Stimulated activated CD4-positive, alpha-beta T cell treated with anti-CD3 and anti-CD28 coated beads, Interleukin-12 subunit alpha, Interleukin-12 subunit beta, amount 100 ng/mL, for 48 hours (primary cell): ENCODE measurements at regions not wholly inside any gene's neighbourhood (a gene's known extent, or its start where the extent isn't known, plus 50 kb on each side); places are given as distances from the start of the nearest gene placed in this dataset.
A peak's percentile ranks its signal among the peaks of the same experiment; 100 is the strongest.
"Not testable (repeated sequence)": the region's sequence is repeated elsewhere in the genome, so short reads cannot be mapped to it uniquely, and the experiment has no call there.

Experiments
- DNase-seq, 3 donors: peaks; one replicate each; pipeline ENCODE4 v3.0.0-alpha.2; 2020; ENCODE audit warnings: low read depth in 2 of 3, low spot score in 1 of 3

DNA sequence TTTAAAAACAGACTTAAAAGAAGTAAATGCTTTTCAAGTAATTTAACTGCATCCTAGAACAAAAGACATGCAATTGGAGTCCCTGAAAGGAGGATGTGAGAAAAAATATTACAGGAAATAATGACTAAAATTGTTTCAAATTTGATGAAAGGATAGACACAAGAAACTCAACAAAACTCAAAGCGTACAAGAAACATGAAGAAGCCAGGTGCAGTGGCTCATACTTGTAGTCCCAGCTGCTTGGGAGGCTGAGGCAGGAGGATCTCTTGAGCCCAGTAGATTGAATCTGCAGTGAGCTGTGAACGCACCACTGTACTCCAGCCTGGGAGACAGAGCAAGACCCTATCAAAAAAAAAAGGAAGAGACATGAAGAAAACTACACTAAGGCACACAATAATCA lies 118.1 kb upstream of the SLC39A10 start:
- DNase-seq = no peak

DNA sequence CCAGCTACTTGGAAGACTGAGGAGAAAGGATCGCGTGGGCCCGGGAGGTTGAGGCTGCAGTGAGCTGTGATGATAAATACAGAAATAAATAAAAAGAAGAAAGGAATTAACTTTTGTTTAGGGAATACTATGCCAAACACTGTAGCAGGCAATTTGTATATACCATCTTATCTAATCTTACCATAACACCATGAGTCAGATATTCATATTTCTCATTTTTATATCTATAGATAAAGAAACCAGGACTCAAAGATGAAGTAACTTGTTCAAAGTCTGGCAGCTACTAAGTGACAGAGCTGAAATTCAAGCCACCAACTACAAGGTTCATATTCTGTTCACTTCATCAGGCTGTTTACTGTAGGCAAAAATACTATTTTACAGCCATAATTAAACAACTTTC lies 119.2 kb upstream of the SLC39A10 start:
- DNase-seq = no peak

DNA sequence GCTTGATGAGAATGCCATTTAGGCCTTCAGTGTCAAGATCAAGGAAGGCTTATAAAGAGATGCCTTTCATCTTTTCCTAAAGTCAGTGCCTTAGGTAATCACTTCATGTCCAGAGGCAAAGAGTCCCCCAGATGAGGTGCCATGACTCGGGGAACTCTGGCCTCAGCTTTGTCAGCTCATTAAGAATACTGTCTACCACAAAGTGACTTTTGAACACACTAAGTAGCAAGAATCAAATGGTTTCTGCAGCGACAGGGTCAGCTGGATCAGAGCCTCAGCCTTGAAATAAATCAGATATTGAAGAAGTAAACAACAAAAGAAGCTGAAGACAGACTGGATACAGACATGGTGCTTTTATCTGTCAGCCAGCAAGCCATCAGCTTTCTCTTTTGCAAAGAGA lies 120.1 kb upstream of the SLC39A10 start:
- no peak for DNase-seq

DNA sequence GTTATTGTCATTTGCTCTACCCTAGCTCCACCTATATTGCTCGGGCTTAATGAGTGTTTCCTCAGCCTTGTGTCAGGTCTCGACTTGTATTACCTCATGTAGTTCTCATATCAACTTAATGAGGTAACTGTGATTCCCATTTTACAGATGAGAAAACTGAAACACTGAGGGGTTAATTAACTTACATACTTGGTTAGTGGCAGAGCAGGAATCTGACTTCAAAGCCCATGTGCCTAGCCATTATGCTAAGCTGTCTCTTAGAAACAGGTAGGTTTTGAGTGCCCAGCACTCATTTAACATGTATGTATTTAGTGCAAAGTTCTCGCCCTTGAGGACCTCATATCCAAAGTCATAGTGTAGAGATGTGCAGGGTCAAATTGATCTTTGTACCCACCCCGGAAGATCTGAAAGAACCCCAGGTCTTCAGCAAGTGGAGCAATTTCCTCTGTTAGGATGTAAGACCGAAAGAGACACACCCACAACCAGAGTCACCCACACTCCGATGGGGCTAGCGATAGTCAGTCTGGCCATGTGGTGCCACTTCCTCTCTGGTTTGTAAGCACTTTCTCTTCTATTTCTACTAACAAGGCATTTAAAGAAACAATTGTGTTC lies 121.0 kb upstream of the SLC39A10 start:
- DNase-seq = peak; percentile 54 to 68 (median 61)

DNA sequence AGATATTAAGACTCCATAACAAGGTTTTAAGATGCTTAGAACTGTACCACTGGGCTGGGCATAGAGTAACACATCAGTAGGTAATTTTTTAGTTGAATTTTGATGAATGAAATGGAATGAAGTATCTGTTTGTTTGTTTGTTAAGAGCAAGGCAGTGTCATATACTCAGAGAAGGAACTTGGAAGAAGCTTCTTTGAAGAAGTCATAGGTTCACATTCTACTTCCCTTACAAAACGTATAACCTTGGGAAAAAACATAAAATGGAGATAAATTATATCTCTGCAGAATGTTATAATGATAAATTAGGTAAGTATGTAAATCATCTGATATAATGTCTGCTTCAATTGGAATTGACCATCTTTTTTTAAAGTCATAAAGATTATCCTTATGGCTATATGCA lies 122.1 kb upstream of the SLC39A10 start:
- no peak for DNase-seq

- DNase-seq = peak; percentile 64 to 70 (median 65)
Measured at GRCh38 chr2:195533771-195534642, 123.0 kb upstream of the SLC39A10 start.

DNA sequence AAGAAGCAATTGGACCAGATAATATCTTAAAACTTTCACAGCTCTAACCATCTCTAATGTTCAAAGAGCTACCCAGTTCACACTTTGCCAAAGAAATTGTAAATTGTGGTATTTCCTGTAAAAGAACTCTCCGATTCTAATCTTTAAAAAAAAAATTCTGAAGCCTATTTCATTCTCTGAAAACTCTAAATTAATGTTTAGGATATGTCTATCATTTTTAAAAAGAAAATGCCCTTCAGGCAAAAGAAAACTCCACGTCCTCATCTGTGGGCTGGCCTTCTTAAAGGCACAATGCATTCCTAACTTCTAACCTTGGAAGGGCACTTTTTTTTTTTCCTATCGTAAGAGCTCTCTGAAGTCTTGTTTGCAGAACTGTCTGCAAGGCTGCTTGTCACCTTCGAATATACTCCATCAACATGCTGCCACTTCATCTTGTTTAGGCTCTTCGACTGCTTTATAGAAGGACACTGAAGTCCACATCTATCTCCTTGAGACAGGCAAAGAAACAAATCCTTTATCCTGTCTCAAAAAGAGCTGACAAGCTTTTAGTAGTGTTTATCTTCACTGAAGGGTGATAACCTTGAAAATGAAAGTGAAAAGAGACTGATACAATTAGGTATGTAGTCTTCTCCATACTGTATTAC lies 124.3 kb upstream of the SLC39A10 start:
- DNase-seq = no peak

DNA sequence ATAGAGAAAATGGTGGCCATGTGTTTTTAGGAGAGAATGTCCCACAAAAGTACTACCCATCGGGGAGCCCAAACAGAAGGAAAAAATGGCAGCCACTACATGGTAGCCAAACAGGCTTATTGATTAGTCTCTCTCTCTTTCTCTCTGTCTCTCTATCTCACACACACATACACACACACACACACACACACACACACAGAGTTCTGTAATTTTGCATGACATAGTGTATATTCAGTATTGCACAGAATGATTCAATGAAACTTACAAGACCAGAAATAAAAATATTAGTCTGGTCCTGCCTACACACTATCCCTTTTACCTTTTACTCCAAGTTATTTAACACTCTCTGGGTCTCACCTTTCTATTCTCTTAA lies 124.8 kb upstream of the SLC39A10 start:
- DNase-seq = no peak

DNA sequence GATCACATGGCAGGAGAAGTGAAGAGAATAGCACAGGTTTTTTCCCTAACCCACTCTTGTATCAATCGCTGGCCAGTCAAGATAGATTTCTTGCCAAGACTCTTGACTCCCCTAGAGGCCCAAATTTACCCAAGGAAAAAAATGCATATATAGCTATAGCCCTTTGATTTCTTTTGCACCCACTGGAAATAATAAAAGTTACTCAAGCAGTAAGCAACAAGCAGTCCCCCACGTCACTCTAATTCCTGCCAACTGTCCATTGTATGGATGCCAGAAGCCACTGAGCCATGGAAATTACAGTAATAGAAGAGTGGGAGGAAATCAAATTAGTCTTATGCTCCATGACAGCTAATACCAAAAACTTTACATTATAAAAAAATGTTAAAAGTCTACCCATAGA lies 125.3 kb upstream of the SLC39A10 start:
- DNase-seq = no peak

DNA sequence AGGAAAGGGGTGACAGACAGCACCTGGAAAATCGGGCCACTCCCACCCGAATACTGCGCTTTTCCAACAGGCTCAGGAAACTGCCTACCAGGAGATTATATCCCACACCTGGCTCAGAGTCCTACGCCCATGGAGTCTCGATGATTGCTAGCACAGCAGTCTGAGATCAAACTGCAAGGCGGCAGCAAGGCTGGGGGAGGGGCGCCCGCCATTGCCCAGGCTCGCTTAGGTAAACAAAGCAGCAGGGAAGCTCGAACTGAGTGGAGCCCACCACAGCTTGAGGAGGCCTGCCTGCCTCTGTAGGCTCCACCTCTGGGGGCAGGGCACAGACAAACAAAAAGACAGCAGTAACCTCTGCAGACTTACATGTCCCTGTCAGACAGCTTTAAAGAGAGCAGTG lies 133.8 kb upstream of the SLC39A10 start:
- DNase-seq = not testable (repeated sequence)

DNA sequence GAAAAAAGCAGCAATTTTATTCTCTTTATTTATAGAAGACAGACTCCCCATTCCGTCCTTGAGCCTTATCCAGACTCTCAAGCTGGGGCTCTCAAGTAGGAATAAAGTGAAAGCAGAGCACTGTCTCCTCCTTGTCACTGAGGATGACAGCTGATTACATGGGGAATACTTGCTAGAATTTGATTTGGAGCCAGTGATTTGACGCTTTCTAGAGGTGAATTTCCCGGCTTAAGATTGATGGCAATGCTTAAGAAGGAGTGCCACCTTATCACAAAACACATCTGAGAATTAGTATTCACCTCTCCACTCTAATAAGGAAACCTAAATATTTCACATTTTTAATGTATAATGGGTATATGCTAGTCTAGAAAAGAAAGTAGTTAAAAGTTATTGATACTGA lies 135.4 kb upstream of the SLC39A10 start:
- DNase-seq = no peak

DNA sequence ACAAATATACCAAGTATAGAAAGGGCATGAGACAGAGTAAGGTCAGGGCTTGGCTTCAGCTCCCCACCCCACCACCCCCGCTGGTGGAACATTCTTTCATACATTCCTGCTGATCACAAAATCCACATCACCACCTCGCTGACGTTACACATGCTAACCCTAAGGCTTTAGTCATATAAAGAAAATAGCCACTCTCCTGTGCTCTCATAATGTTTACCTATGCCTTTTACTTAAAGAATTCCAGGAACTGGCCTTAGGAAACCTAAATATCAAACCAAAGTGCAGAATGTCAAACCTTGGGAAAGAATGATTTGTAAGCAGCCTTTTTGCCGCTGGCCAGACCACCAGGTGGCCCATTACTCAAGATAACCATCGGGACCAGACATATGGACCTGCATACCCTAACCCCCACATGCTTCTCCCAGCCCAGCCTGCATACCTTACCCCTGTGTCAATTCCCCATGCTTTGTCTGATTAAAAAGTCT lies 136.3 kb upstream of the SLC39A10 start:
- no peak for DNase-seq

GRCh38 chr2:195515551-195515950 lies 141.5 kb upstream of the SLC39A10 start:
- DNase-seq = no peak

GRCh38 chr2:195514365-195514764 lies 142.7 kb upstream of the SLC39A10 start:
- no peak for DNase-seq

DNA sequence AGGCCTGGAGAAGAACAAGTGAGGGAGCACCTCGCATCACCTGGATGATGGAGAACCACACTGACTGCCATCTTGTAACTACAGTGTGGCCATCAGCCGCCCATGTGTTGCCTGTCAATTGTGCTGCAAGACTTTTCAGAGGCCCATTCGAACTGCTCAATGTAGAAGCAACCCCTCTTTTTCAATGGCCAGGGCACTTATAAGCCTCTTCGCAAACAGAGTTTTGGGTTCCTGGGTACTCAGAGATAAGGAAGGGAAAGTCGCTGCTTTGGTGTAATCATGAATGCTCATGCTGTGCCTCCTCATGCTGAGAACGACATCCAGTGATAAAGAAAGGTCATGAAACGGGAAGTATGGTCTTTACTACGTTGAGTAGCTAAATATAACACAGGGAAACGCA lies 143.9 kb upstream of the SLC39A10 start:
- no peak for DNase-seq

DNA sequence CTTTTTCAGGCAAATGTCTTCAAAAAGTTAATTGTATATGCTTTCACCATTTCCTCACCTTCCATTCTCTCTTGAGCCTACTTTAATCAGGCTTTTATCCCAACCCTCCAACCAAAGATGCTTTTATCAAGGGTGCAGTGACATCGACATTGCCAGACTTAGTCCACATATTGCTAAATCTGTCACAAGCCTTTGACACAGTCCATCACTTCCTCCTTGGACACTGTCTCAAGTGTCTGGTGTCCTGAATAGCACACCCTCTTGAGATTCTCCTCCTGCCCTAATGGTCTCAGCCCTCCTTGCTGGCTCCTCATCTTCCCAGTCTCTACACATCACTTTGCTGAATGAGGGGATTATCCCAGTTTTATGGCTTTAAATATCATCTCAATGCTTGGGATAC lies 147.5 kb upstream of the SLC39A10 start:
- DNase-seq = no peak

DNA sequence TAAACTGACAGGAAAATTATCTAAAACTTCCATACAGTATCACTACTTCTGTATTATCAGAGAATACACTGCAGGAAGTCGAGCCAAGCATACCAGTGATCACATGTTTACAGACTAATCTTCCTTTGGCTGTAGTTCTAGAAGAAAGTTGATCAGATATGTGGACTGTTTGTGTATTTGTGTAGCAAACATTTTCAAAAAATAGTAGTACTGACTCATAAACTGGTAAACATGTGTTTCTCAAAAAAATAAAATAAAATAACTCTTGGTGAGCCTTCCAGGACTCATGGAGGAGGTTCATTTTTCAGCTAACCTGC lies 148.9 kb upstream of the SLC39A10 start:
- no peak for DNase-seq

DNA sequence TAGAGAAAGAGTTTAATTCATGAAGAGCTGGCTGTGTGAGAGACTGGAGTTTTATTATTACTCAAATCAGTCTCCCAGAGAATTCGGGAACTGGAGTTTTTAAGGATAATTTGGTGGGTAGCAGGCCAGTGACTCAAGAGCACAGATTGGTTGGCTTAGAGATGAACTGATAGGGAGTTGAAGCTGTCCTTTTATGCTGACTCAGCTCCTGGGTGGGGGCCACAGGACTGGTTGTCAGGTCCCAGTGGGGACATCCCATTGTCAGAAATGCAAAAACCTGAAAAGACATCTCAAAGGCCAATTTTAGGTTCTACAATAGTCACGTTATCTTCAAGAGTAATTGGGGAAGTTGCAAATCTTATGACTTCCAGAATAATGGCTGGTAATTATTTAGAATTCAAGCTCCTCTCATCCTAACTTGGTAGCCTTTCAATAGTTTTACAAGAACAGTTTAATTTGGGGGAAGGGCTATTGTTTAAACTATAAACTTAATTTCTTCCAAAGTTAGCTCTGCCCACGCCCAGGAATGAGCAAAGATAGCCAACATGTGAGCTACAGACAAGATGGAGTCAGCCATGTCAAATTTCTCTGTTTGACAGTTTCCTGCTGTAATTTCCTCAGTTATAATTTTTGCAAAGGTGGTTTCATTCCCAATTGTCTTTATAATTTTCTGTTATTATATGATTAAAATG lies 149.4 kb upstream of the SLC39A10 start:
- no peak for DNase-seq

DNA sequence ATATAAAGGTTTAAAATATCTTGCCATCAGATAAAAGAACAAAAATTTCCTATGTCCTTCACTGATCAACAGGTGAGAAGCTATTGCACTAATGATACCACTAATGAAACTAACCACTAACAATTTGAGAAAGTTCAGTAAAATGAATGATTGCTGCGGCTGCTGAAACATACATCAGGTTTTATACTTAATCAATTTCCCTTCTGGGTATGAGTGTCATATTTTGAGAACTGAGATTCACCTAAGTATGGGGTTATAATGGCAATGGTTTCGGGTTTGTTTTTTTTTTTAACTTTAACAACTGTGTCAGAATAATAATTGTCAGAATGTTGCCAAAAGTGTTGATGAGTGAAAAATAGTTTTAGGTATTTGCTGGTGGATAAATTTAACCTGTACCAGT lies 151.3 kb upstream of the SLC39A10 start:
- DNase-seq = no peak

- no peak for DNase-seq
Measured at GRCh38 chr2:195503208-195503607, 153.8 kb upstream of the SLC39A10 start.

- DNase-seq = no peak
Measured at GRCh38 chr2:195501746-195502145, 155.3 kb upstream of the SLC39A10 start.

- no peak for DNase-seq
Measured at GRCh38 chr2:195500879-195501278, 156.1 kb upstream of the SLC39A10 start.
